Suprapubic skin (tissue), 4 donors: ENCODE measurements at regions not wholly inside any gene's neighbourhood (a gene's known extent, or its start where the extent isn't known, plus 50 kb on each side); places are given as distances from the start of the nearest gene placed in this dataset.

Source experiments
- DNase-seq, 2 donors: peaks; one replicate each; pipeline ENCODE4 v3.0.0-alpha.2; 2019; ENCODE audit warnings: low spot score in 2 of 2
- H3K27ac ChIP-seq: fragments of 200-600 bp; sonication (generic); one replicate; pipeline ENCODE4 v1.5.1; 2019
- H3K27me3 ChIP-seq: fragments of 200-600 bp; sonication (generic); one replicate; pipeline ENCODE4 v1.5.1; 2019
- H3K36me3 ChIP-seq: fragments of 200-600 bp; sonication (generic); one replicate; pipeline ENCODE4 v1.5.1; 2019
- H3K4me1 ChIP-seq: fragments of 200-600 bp; sonication (generic); one replicate; pipeline ENCODE4 v1.5.1; 2019
- H3K4me3 ChIP-seq: fragments of 200-600 bp; sonication (generic); one replicate; pipeline ENCODE4 v1.5.1; 2019; ENCODE audit warnings: mild to moderate bottlenecking
- H3K9me3 ChIP-seq: fragments of 200-600 bp; sonication (generic); one replicate; pipeline ENCODE4 v1.5.1; 2019
- EP300 ChIP-seq: sonication (generic); formaldehyde crosslinking; IDR thresholded peaks from one replicate; pipeline ENCODE4 v1.6.1; 2017; ENCODE audit warnings: antibody characterized with exemption
- POLR2A ChIP-seq, 2 donors: fragments of 450-650 bp; IDR thresholded peaks; one replicate each; pipeline ENCODE4 v1.6.1; 2017; ENCODE audit warnings: antibody characterized with exemption in 2 of 2, mild to moderate bottlenecking in 2 of 2, moderate library complexity in 2 of 2
- POLR2AphosphoS5 ChIP-seq, 3 donors: sonication (generic); formaldehyde crosslinking; IDR thresholded peaks; one replicate each; pipeline ENCODE4 v1.6.1; 2017; ENCODE audit warnings: antibody characterized with exemption in 3 of 3
- WGBS: methylation state at CpG from one replicate; pipeline ENCODE4 v1.1.5; 2018; 5-methylcytosine and 5-hydroxymethylcytosine counted together
- TF ChIP-seq, protein P1 (sequence below), 2 donors: fragments of 200-600 bp in 1 of 2; fragments of 450-650 bp in 1 of 2; sonication (generic) in 1 of 2; IDR thresholded peaks; one replicate each; pipeline ENCODE4 v1.5.1; 2016 to 2019; ENCODE audit warnings: antibody characterized with exemption in 2 of 2, mild to moderate bottlenecking in 1 of 2, moderate library complexity in 1 of 2

DNA sequence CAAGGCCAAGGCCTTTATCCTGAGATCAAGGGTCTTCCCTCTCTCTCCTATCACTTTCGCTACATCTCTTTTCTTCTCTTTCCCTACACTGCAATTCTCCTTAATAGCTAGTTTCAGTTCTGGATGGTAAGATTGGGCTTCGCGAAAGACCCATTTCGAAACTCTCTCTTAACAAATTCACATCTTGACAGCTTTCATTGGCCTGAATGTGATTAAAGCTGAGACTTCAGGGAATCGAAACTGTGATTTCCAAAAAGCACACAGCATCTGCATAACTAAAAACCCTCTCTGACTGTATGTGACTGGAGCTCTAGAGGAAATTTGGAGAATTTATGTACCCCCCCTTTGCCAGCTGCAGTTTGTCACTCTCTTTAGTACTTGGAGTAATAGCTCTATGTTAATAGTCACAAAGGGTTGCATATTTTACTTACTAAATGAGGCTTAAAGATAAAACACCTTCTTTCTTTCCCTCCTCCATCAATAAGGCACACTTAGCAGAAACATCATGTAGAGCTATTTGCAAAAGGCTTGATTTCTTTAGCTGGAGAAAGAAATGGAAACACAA, 105.3 kb upstream of the FAM20A start:
- 61% methylated on average over 5 of the region's 5 CpGs for WGBS

DNA sequence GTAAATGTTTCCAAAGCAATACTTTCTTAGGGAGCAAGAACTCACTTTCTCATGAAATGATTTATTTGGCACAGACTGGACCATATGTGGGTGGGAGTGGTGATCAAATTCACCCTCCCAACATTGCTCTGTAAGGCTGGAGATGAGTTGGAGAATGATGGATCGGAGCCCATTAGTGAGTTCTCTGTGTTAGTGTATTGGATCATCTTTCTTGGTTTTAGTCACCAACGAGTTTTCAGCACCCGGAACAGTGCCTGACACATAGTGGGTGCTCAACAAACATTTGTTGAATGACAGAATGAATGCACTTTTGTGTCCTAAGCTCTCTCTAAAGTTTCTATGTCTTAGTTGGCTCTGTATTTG, 104.5 kb upstream of the FAM20A start:
- no peaks in the 10 kb centered on the region for H3K9me3 ChIP-seq
- H3K27me3 ChIP-seq: no peaks in the 10 kb centered on the region
- no peak overlapping the region for H3K4me3 ChIP-seq
- H3K27ac ChIP-seq: peak overlapping the region; percentile 65
- DNase-seq: no peak
- H3K4me1 ChIP-seq: peaks cover 11% of the 10 kb centered on the region
- no peak for TF ChIP-seq EP300
- TF ChIP-seq POLR2A (IDR thresholded peaks at IDR 0.05): no peak
- TF ChIP-seq, protein P1, sequence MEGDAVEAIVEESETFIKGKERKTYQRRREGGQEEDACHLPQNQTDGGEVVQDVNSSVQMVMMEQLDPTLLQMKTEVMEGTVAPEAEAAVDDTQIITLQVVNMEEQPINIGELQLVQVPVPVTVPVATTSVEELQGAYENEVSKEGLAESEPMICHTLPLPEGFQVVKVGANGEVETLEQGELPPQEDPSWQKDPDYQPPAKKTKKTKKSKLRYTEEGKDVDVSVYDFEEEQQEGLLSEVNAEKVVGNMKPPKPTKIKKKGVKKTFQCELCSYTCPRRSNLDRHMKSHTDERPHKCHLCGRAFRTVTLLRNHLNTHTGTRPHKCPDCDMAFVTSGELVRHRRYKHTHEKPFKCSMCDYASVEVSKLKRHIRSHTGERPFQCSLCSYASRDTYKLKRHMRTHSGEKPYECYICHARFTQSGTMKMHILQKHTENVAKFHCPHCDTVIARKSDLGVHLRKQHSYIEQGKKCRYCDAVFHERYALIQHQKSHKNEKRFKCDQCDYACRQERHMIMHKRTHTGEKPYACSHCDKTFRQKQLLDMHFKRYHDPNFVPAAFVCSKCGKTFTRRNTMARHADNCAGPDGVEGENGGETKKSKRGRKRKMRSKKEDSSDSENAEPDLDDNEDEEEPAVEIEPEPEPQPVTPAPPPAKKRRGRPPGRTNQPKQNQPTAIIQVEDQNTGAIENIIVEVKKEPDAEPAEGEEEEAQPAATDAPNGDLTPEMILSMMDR (IDR thresholded peaks at IDR 0.05): no peak
- TF ChIP-seq POLR2AphosphoS5 (IDR thresholded peaks at IDR 0.05): no peak
- 71% methylated on average over 3 of the region's 3 CpGs for WGBS
- no peaks in the 10 kb centered on the region for H3K36me3 ChIP-seq

More for the DNA sequence above, 105.3 kb upstream of the FAM20A start:
- Histone ChIP-seq H3K9me3 (no peaks in the 10 kb centered on the region), H3K27ac (peak overlapping the region; percentile 65), H3K27me3 (no peaks in the 10 kb centered on the region), H3K36me3 (no peaks in the 10 kb centered on the region), H3K4me3 (no peak overlapping the region), H3K4me1 (peaks cover 11% of the 10 kb centered on the region)
- no peak for DNase-seq
- TF ChIP-seq EP300: no peak
- TF ChIP-seq POLR2AphosphoS5 (IDR thresholded peaks at IDR 0.05): no peak
- TF ChIP-seq POLR2A (IDR thresholded peaks at IDR 0.05): no peak
- TF ChIP-seq, protein P1 (IDR thresholded peaks at IDR 0.05): no peak

DNA sequence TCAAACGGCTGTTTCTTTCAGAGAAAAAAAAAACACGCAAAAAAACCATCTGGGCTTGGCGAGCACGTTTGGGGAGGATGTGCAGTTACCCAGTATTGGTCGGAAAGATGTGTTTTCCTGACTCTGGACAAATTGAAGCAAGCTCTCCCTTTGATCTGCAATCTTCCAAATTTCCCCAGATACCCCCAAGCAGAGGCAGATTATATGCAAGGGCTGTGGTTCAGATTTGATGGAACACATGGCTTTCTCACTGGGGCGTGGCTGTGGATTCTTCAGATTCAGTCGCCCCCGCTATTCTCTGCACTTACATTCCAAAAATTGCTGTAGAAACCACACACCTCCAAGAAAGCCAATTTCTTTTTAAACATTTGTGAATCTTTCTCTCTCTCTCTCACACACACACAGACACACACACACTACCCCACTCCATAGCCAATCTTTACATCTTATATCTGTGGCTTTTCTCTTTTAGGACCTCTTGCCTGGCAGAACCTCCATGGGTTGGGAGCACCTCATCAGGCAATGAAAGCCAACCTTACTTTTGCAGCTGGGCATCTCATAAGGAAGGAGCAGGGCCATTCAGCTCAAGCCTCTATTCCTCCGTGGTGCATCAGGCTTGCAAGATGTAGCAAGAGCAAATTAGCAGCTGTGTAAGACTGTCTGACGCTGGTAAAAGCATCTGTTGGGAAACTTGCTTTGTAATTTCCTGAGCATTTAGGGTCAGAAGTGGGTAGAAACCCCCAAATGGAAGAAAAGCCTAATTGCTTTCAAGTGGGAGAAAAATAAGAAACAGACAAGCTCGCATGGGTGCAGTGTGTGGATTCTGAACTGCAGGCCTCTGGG, 103.9 kb upstream of the FAM20A start:
- Histone ChIP-seq H3K36me3 (no peaks in the 10 kb centered on the region), H3K4me1 (peaks cover 11% of the 10 kb centered on the region), H3K9me3 (no peaks in the 10 kb centered on the region), H3K27me3 (no peaks in the 10 kb centered on the region), H3K4me3 (no peak overlapping the region), H3K27ac (peak overlapping the region; percentile 65)
- DNase-seq: no peak
- WGBS: 39% methylated on average over 11 of the region's 11 CpGs
- TF ChIP-seq, protein P1 (IDR thresholded peaks at IDR 0.05): no peak
- no peak for TF ChIP-seq EP300

DNA sequence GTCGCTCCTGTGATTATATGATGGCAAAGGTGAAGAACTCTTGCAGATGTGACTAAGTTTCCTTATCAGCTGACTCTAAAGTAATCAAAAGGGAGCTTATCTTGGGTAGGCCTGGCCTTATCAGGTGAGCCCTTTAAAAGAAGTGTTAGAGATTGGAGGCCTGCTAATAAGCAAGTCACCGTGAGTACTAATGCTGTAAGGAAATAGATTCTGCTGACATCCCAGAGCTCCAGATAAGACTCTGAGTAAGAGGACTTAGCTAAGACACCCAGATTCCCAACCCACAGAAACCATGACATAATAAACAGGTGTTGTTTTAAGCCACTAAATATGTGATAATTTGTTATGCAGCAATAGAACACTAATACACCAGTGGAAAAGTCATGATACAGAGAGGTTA, 99.9 kb upstream of the FAM20A start:
- Histone ChIP-seq H3K27ac (no peak overlapping the region), H3K27me3 (no peaks in the 10 kb centered on the region), H3K9me3 (no peaks in the 10 kb centered on the region), H3K4me3 (no peak overlapping the region), H3K4me1 (peaks cover 12% of the 10 kb centered on the region), H3K36me3 (no peaks in the 10 kb centered on the region)
- DNase-seq: no peak
- TF ChIP-seq POLR2A (IDR thresholded peaks at IDR 0.05) (no peak), EP300 (no peak), POLR2AphosphoS5 (IDR thresholded peaks at IDR 0.05) (no peak)
- TF ChIP-seq, protein P1 (IDR thresholded peaks at IDR 0.05): no peak
- WGBS: 84% methylated on average over 2 of the region's 2 CpGs

DNA sequence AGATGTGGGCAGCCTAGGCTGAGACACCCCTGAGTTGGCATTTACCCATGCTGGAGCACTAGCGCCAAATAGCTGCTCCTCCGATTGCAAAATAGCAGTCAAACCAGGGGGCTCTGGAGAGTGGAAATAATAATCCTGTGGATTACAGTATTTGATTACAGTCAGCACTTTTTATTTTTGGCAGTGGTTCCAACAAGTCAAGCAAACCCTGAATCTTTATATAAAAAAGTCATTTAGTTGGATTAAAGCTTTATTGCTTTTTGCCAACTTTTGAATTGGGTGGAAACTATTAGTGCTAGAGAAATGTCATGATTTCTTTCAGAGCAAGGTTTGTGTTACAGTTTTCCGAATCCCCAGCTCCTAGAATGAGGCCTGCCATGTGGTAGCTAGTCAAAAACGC, 99.3 kb upstream of the FAM20A start:
- H3K27ac ChIP-seq: no peak overlapping the region
- WGBS: 60% methylated on average over 4 of the region's 4 CpGs

More for the DNA sequence above, 99.3 kb upstream of the FAM20A start:
- Histone ChIP-seq H3K4me3 (no peak overlapping the region), H3K9me3 (no peaks in the 10 kb centered on the region), H3K27me3 (no peaks in the 10 kb centered on the region), H3K4me1 (peaks cover 10% of the 10 kb centered on the region), H3K36me3 (no peaks in the 10 kb centered on the region)
- TF ChIP-seq POLR2A (IDR thresholded peaks at IDR 0.05): no peak
- TF ChIP-seq, protein P1 (IDR thresholded peaks at IDR 0.05): no peak
- TF ChIP-seq EP300: no peak
- TF ChIP-seq POLR2AphosphoS5 (IDR thresholded peaks at IDR 0.05): no peak
- DNase-seq: no peak
